ENCODE measurements at regions not wholly inside any gene's neighbourhood (a gene's known extent, or its start where the extent isn't known, plus 50 kb on each side); places are given as distances from the start of the nearest gene placed in this dataset.

GRCh38 chr2:59223742-59224141 is 982.6 kb upstream of the FANCL start:
- Mint-ChIP-seq H3K27ac (no peak overlapping the region), H3K4me3 (no peak overlapping the region), H3K4me1 (no peaks in the 10 kb centered on the region), H3K36me3 (ENCODE audit: low read depth) (no peaks in the 10 kb centered on the region), H3K9me3 (no peaks in the 10 kb centered on the region), H3K27me3 (ENCODE audit: low read depth) (no peaks in the 10 kb centered on the region)
- TF ChIP-seq CTCF (IDR thresholded peaks at IDR 0.05; ENCODE audit: unreplicated experiment in 3 of 3) = no peak

- no peak for TF ChIP-seq CTCF (IDR thresholded peaks at IDR 0.05; ENCODE audit: unreplicated experiment in 3 of 3)
- Mint-ChIP-seq H3K4me3 (no peak overlapping the region), H3K27me3 (ENCODE audit: low read depth) (no peaks in the 10 kb centered on the region), H3K36me3 (ENCODE audit: low read depth) (no peaks in the 10 kb centered on the region), H3K9me3 (no peaks in the 10 kb centered on the region), H3K4me1 (no peaks in the 10 kb centered on the region), H3K27ac (no peak overlapping the region)
Observed at GRCh38 chr2:59217360-59217759, 976.2 kb upstream of the FANCL start.

GRCh38 chr2:59206361-59206760 is 965.2 kb upstream of the FANCL start:
- Mint-ChIP-seq H3K9me3 (no peaks in the 10 kb centered on the region), H3K4me3 (no peak overlapping the region), H3K27me3 (ENCODE audit: low read depth) (peaks cover 3% of the 10 kb centered on the region), H3K4me1 (no peaks in the 10 kb centered on the region), H3K27ac (no peak overlapping the region), H3K36me3 (ENCODE audit: low read depth) (no peaks in the 10 kb centered on the region)
- no peak for TF ChIP-seq CTCF (IDR thresholded peaks at IDR 0.05; ENCODE audit: unreplicated experiment in 3 of 3)

GRCh38 chr2:59204040-59204439 is 962.9 kb upstream of the FANCL start:
- Mint-ChIP-seq H3K4me3 (no peak overlapping the region), H3K27ac (no peak overlapping the region), H3K36me3 (ENCODE audit: low read depth) (no peaks in the 10 kb centered on the region), H3K27me3 (ENCODE audit: low read depth) (peaks cover 3% of the 10 kb centered on the region), H3K9me3 (no peaks in the 10 kb centered on the region), H3K4me1 (no peaks in the 10 kb centered on the region)
- no peak for TF ChIP-seq CTCF (IDR thresholded peaks at IDR 0.05; ENCODE audit: unreplicated experiment in 3 of 3)

GRCh38 chr2:59196491-59196890 is 955.4 kb upstream of the FANCL start:
- no peak for TF ChIP-seq CTCF (IDR thresholded peaks at IDR 0.05; ENCODE audit: unreplicated experiment in 3 of 3)
- peaks cover 6% of the 10 kb centered on the region for H3K27me3 Mint-ChIP-seq (ENCODE audit: low read depth)
- H3K27ac Mint-ChIP-seq = no peak overlapping the region
- H3K36me3 Mint-ChIP-seq (ENCODE audit: low read depth) = peaks cover 4% of the 10 kb centered on the region
- H3K4me1 Mint-ChIP-seq = no peaks in the 10 kb centered on the region
- H3K4me3 Mint-ChIP-seq = no peak overlapping the region
- H3K9me3 Mint-ChIP-seq = no peaks in the 10 kb centered on the region

- peaks cover 6% of the 10 kb centered on the region for H3K27me3 Mint-ChIP-seq (ENCODE audit: low read depth)
- H3K27ac Mint-ChIP-seq = no peak overlapping the region
- H3K9me3 Mint-ChIP-seq = no peaks in the 10 kb centered on the region
- peaks cover 4% of the 10 kb centered on the region for H3K36me3 Mint-ChIP-seq (ENCODE audit: low read depth)
- no peak overlapping the region for H3K4me3 Mint-ChIP-seq
- no peaks in the 10 kb centered on the region for H3K4me1 Mint-ChIP-seq
- no peak for TF ChIP-seq CTCF (IDR thresholded peaks at IDR 0.05; ENCODE audit: unreplicated experiment in 3 of 3)
Observed at GRCh38 chr2:59195851-59196250, 954.7 kb upstream of the FANCL start.

Data from nephron (organoid).